Osteocyte (in vitro differentiated cells): ENCODE measurements at regions not wholly inside any gene's neighbourhood (a gene's known extent, or its start where the extent isn't known, plus 50 kb on each side); places are given as distances from the start of the nearest gene placed in this dataset.

Source experiments
- DNase-seq: peaks from one replicate; pipeline ENCODE4 v3.0.0; 2021; ENCODE audit warnings: mixed read lengths; ENCODE audit not compliant: unreplicated experiment; ENCODE audit errors: extremely low spot score
- H3K27ac Mint-ChIP-seq: one replicate; pipeline ENCODE4 v1.8.0; 2021; ENCODE audit warnings: mild to moderate bottlenecking, mixed read lengths; ENCODE audit not compliant: unreplicated experiment
- H3K27me3 Mint-ChIP-seq: one replicate; pipeline ENCODE4 v1.8.0; 2021; ENCODE audit warnings: mixed read lengths; ENCODE audit not compliant: unreplicated experiment
- H3K36me3 Mint-ChIP-seq: one replicate; pipeline ENCODE4 v1.8.0; 2021; ENCODE audit warnings: mixed read lengths; ENCODE audit not compliant: unreplicated experiment
- H3K4me1 Mint-ChIP-seq: one replicate; pipeline ENCODE4 v1.8.0; 2021; ENCODE audit warnings: mixed read lengths; ENCODE audit not compliant: unreplicated experiment
- H3K4me3 Mint-ChIP-seq: one replicate; pipeline ENCODE4 v1.8.0; 2021; ENCODE audit warnings: mild to moderate bottlenecking, moderate library complexity, mixed read lengths; ENCODE audit not compliant: unreplicated experiment
- H3K9me3 Mint-ChIP-seq: one replicate; pipeline ENCODE4 v1.8.0; 2021; ENCODE audit warnings: mixed read lengths; ENCODE audit not compliant: unreplicated experiment
- CTCF ChIP-seq: fragments of 200-600 bp; sonication (generic); IDR thresholded peaks from 2 replicates; pipeline ENCODE4 v1.5.0; 2021; ENCODE audit warnings: antibody characterized with exemption, mild to moderate bottlenecking, moderate library complexity

GRCh38 chr12:28053564-28053963, 81.0 kb upstream of the PTHLH start:
- no peak for DNase-seq
- no peaks in the 10 kb centered on the region for H3K9me3 Mint-ChIP-seq
- no peak overlapping the region for H3K4me3 Mint-ChIP-seq
- no peak for TF ChIP-seq CTCF
- H3K4me1 Mint-ChIP-seq: no peaks in the 10 kb centered on the region
- H3K36me3 Mint-ChIP-seq: no peaks in the 10 kb centered on the region
- peaks cover 7% of the 10 kb centered on the region for H3K27me3 Mint-ChIP-seq
- no peak overlapping the region for H3K27ac Mint-ChIP-seq

GRCh38 chr12:28054583-28054982, 82.0 kb upstream of the PTHLH start:
- no peak overlapping the region for H3K27ac Mint-ChIP-seq
- no peak for DNase-seq
- H3K4me3 Mint-ChIP-seq: no peak overlapping the region
- no peak for TF ChIP-seq CTCF
- H3K27me3 Mint-ChIP-seq: peaks cover 3% of the 10 kb centered on the region
- no peaks in the 10 kb centered on the region for H3K9me3 Mint-ChIP-seq
- H3K4me1 Mint-ChIP-seq: no peaks in the 10 kb centered on the region
- H3K36me3 Mint-ChIP-seq: no peaks in the 10 kb centered on the region

- Mint-ChIP-seq H3K9me3 (no peaks in the 10 kb centered on the region), H3K4me1 (no peaks in the 10 kb centered on the region), H3K36me3 (no peaks in the 10 kb centered on the region), H3K27ac (no peak overlapping the region), H3K27me3 (peaks cover 2% of the 10 kb centered on the region), H3K4me3 (no peak overlapping the region)
- DNase-seq: no peak
- TF ChIP-seq CTCF: no peak
Measured at GRCh38 chr12:28057856-28058615, 85.5 kb upstream of the PTHLH start.

- Mint-ChIP-seq H3K27ac (no peak overlapping the region), H3K4me1 (no peaks in the 10 kb centered on the region), H3K9me3 (no peaks in the 10 kb centered on the region), H3K36me3 (no peaks in the 10 kb centered on the region), H3K27me3 (no peaks in the 10 kb centered on the region), H3K4me3 (no peak overlapping the region)
- no peak for DNase-seq
- no peak for TF ChIP-seq CTCF
Measured at GRCh38 chr12:28059220-28059619, 86.7 kb upstream of the PTHLH start.

GRCh38 chr12:28059668-28060067, 87.1 kb upstream of the PTHLH start:
- H3K36me3 Mint-ChIP-seq: no peaks in the 10 kb centered on the region
- no peaks in the 10 kb centered on the region for H3K27me3 Mint-ChIP-seq
- no peak overlapping the region for H3K4me3 Mint-ChIP-seq
- no peak overlapping the region for H3K27ac Mint-ChIP-seq
- no peaks in the 10 kb centered on the region for H3K4me1 Mint-ChIP-seq
- H3K9me3 Mint-ChIP-seq: no peaks in the 10 kb centered on the region
- DNase-seq: no peak
- no peak for TF ChIP-seq CTCF
